ENCODE measurements at regions not wholly inside any gene's neighbourhood (a gene's known extent, or its start where the extent isn't known, plus 50 kb on each side); places are given as distances from the start of the nearest gene placed in this dataset.

GRCh38 chr1:232276651-232277050 is 353.3 kb downstream of the SIPA1L2 start:
- ChIA-PET POLR2A (ENCODE audit: low non-redundant PET) (no interaction called here), CTCF (no interaction called here)
- no peaks in the 10 kb centered on the region for H3K36me3 ChIP-seq (ENCODE audit: insufficient read depth, low read length, poor library complexity, severe bottlenecking)
- H3K9me3 ChIP-seq (ENCODE audit: low read depth, low read length, poor library complexity, severe bottlenecking) = no peaks in the 10 kb centered on the region
- intact Hi-C loops (cut with micrococcal nuclease; ENCODE audit: unreplicated experiment) = no loop called here
- H3K4me1 ChIP-seq (ENCODE audit: insufficient read depth, low read length, poor library complexity, severe bottlenecking) = no peaks in the 10 kb centered on the region
- DNase-seq (ENCODE audit: low spot score) = no peak
- no peak overlapping the region for H3K4me3 ChIP-seq (ENCODE audit: low read depth, low read length, poor library complexity, severe bottlenecking)
- no TSS peak for BruUV-seq (replicated peaks)
- TF ChIP-seq CTCF (conservative IDR thresholded peaks at IDR 0.05; ENCODE audit: low read depth, low read length) = no peak
- no peak for TF ChIP-seq EZH2 (IDR thresholded peaks at IDR 0.05; ENCODE audit: borderline replicate concordance, low read depth, low read length, poor library complexity, severe bottlenecking)
- H3K27ac ChIP-seq (ENCODE audit: low read depth, low read length, poor library complexity, severe bottlenecking) = no peak overlapping the region
- no peaks in the 10 kb centered on the region for H3K27me3 ChIP-seq (replicated peaks; ENCODE audit: insufficient read depth, low read depth, low read length, poor library complexity)

DNA sequence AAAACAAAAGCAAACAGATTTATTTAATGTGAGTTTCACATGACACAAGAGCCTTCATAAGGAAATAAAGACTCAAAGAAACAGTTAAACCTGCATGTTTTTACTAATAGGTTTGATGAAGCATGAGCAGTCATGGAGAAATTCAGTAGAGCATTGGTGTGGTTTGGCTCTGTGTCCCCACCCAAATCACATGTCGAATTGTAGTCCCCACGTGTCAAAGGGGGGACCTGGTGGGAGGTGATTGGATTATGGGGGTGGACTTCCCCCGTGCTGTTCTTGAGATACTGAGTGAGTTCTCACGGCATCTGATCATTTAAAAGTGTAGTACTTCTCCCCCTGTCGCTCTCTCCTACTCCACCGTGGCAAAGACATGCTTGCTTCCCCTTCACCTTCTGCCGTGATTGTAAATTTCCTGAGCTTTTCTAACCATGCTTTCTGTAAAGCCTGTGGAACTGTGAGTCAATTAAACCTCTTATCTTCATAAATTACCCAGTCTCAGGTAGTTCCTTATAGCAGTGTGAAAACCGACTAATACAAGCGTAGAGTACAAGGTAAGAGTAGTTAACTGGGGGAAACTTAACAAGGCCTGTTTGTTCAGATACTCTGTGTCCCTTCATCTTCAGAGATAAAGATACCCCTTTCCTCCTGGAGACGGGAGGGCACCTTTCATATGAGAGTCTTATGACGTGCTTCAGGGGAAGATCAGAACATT is 354.8 kb downstream of the SIPA1L2 start:
- ChIA-PET POLR2A (ENCODE audit: low non-redundant PET) (no interaction called here), CTCF (no interaction called here)
- Histone ChIP-seq H3K27me3 (replicated peaks; ENCODE audit: insufficient read depth, low read depth, low read length, poor library complexity) (no peaks in the 10 kb centered on the region), H3K27ac (ENCODE audit: low read depth, low read length, poor library complexity, severe bottlenecking) (no peak overlapping the region), H3K4me1 (ENCODE audit: insufficient read depth, low read length, poor library complexity, severe bottlenecking) (no peaks in the 10 kb centered on the region), H3K36me3 (ENCODE audit: insufficient read depth, low read length, poor library complexity, severe bottlenecking) (no peaks in the 10 kb centered on the region), H3K4me3 (ENCODE audit: low read depth, low read length, poor library complexity, severe bottlenecking) (no peak overlapping the region), H3K9me3 (ENCODE audit: low read depth, low read length, poor library complexity, severe bottlenecking) (no peaks in the 10 kb centered on the region)
- BruUV-seq (replicated peaks) = no TSS peak
- no peak for DNase-seq (ENCODE audit: low spot score)
- TF ChIP-seq CTCF (conservative IDR thresholded peaks at IDR 0.05; ENCODE audit: low read depth, low read length) (no peak), EZH2 (IDR thresholded peaks at IDR 0.05; ENCODE audit: borderline replicate concordance, low read depth, low read length, poor library complexity, severe bottlenecking) (no peak)
- intact Hi-C loops (cut with micrococcal nuclease; ENCODE audit: unreplicated experiment) = no loop called here

- no peaks in the 10 kb centered on the region for H3K27me3 ChIP-seq (replicated peaks; ENCODE audit: insufficient read depth, low read depth, low read length, poor library complexity)
- POLR2A ChIA-PET (ENCODE audit: low non-redundant PET) = no interaction called here
- no peaks in the 10 kb centered on the region for H3K36me3 ChIP-seq (ENCODE audit: insufficient read depth, low read length, poor library complexity, severe bottlenecking)
- CTCF ChIA-PET = no interaction called here
- H3K4me1 ChIP-seq (ENCODE audit: insufficient read depth, low read length, poor library complexity, severe bottlenecking) = no peaks in the 10 kb centered on the region
- H3K27ac ChIP-seq (ENCODE audit: low read depth, low read length, poor library complexity, severe bottlenecking) = no peak overlapping the region
- intact Hi-C loops (cut with micrococcal nuclease; ENCODE audit: unreplicated experiment) = no loop called here
- no TSS peak for BruUV-seq (replicated peaks)
- no peak overlapping the region for H3K4me3 ChIP-seq (ENCODE audit: low read depth, low read length, poor library complexity, severe bottlenecking)
- no peak for TF ChIP-seq EZH2 (IDR thresholded peaks at IDR 0.05; ENCODE audit: borderline replicate concordance, low read depth, low read length, poor library complexity, severe bottlenecking)
- TF ChIP-seq CTCF (conservative IDR thresholded peaks at IDR 0.05; ENCODE audit: low read depth, low read length) = no peak
- DNase-seq (ENCODE audit: low spot score) = no peak
- no peaks in the 10 kb centered on the region for H3K9me3 ChIP-seq (ENCODE audit: low read depth, low read length, poor library complexity, severe bottlenecking)
Observed at GRCh38 chr1:232274236-232274855, 355.6 kb downstream of the SIPA1L2 start.
